IMR-90 (cell line): ENCODE measurements at regions not wholly inside any gene's neighbourhood (a gene's known extent, or its start where the extent isn't known, plus 50 kb on each side); places are given as distances from the start of the nearest gene placed in this dataset.

Experiments
- ATAC-seq: fragments of 200-7000 bp; cut with Tn5 transposase; 2 replicates; pipeline ENCODE4 v1.9.1; 2020; ENCODE audit warnings: low read depth, mild to moderate bottlenecking, moderate library complexity
- BruUV-seq: library from RNA; stranded (reverse); fragments of 400-500 nt; replicated peaks from 2 replicates; lab custom pipeline; 2021; lab: Mats Ljungman, UMichigan
- CTCF ChIA-PET: fragments of 300-600 bp; formaldehyde crosslinking; extraction: SDS; loops from one replicate; lab custom pipeline; 2021; ENCODE audit warnings: antibody characterized with exemption; lab: Yijun Ruan, JAX
- POLR2A ChIA-PET: fragments of 300-600 bp; sonication (Branson Sonifier 250); formaldehyde crosslinking; loops from one replicate; lab custom pipeline; 2022; ENCODE audit warnings: antibody characterized with exemption; ENCODE audit not compliant: unreplicated experiment; lab: Charles Lee
- DNase-seq: peaks from one replicate; pipeline ENCODE4 v3.0.0; 2013
- H2AFZ ChIP-seq: replicated peaks from 2 replicates; pipeline ENCODE3; 2013; ENCODE audit warnings: low read length, mild to moderate bottlenecking; ENCODE audit not compliant: poor library complexity
- H2AK5ac ChIP-seq: 2 replicates; pipeline ENCODE4 v1.6.1; 2013; ENCODE audit warnings: low read depth, low read length, inconsistent platforms
- H2AK9ac ChIP-seq: replicated peaks from 2 replicates; pipeline ENCODE3; 2013; ENCODE audit warnings: mild to moderate bottlenecking, low read depth, low read length, moderate library complexity; ENCODE audit not compliant: poor library complexity
- H2BK120ac ChIP-seq: 2 replicates; pipeline ENCODE4 v1.6.1; 2013; ENCODE audit warnings: low read depth, low read length, inconsistent platforms
- H2BK15ac ChIP-seq: 3 replicates; pipeline ENCODE4 v1.6.1; 2013; ENCODE audit warnings: low read depth, low read length, inconsistent platforms
- H2BK20ac ChIP-seq: 2 replicates; pipeline ENCODE4 v1.6.1; 2013; ENCODE audit warnings: low read depth, mild to moderate bottlenecking, inconsistent platforms, low read length, moderate library complexity
- H2BK5ac ChIP-seq: 2 replicates; pipeline ENCODE4 v1.6.1; 2013; ENCODE audit warnings: mild to moderate bottlenecking, low read depth, low read length, inconsistent platforms; ENCODE audit not compliant: poor library complexity, severe bottlenecking
- H3K14ac ChIP-seq: replicated peaks from 2 replicates; pipeline ENCODE4 v1.6.1; 2013; ENCODE audit warnings: low read depth, low read length, inconsistent platforms
- H3K18ac ChIP-seq: 2 replicates; pipeline ENCODE4 v1.6.1; 2013; ENCODE audit warnings: low read depth, low read length, control low read depth
- H3K23ac ChIP-seq: 2 replicates; pipeline ENCODE4 v1.6.1; 2013; ENCODE audit warnings: low read depth, low read length, inconsistent platforms
- H3K27ac ChIP-seq: 2 replicates; pipeline ENCODE4 v1.5.1; 2013; ENCODE audit warnings: mild to moderate bottlenecking, control low read depth, low read length; ENCODE audit not compliant: insufficient read depth
- H3K27me3 ChIP-seq: 2 replicates; pipeline ENCODE4 v1.6.1; 2013; ENCODE audit warnings: low read length; ENCODE audit not compliant: control insufficient read depth, insufficient read depth
- H3K36me3 ChIP-seq: 2 replicates; pipeline ENCODE4 v1.6.1; 2013; ENCODE audit warnings: low read length, mixed read lengths; ENCODE audit not compliant: control insufficient read depth, insufficient read depth
- H3K4ac ChIP-seq: 2 replicates; pipeline ENCODE4 v1.6.1; 2013; ENCODE audit warnings: low read depth, low read length, inconsistent platforms
- H3K4me1 ChIP-seq: 2 replicates; pipeline ENCODE4 v1.6.1; 2013; ENCODE audit warnings: low read length, mixed read lengths; ENCODE audit not compliant: control insufficient read depth, insufficient read depth
- H3K4me2 ChIP-seq: 2 replicates; pipeline ENCODE4 v1.6.1; 2013; ENCODE audit warnings: low read depth, mild to moderate bottlenecking, control low read depth, low read length, moderate library complexity
- H3K4me3 ChIP-seq: 2 replicates; pipeline ENCODE4 v1.5.1; 2013; ENCODE audit warnings: low read depth, mild to moderate bottlenecking, control low read depth, low read length, moderate library complexity; ENCODE audit not compliant: insufficient read depth
- H3K56ac ChIP-seq: 2 replicates; pipeline ENCODE4 v1.6.1; 2013; ENCODE audit warnings: low read length, inconsistent platforms; ENCODE audit not compliant: insufficient read depth; ENCODE audit errors: extremely low read depth
- H3K79me1 ChIP-seq, 2 experiments: 2 replicates each; pipeline ENCODE4 v1.6.1; 2013; ENCODE audit warnings: low read length in 2 of 2, inconsistent platforms in 1 of 2, low read depth in 1 of 2
- H3K9ac ChIP-seq: 2 replicates; pipeline ENCODE4 v1.6.1; 2013; ENCODE audit warnings: low read depth, low read length, control low read depth
- H3K9me1 ChIP-seq: 2 replicates; pipeline ENCODE4 v1.6.1; 2013; ENCODE audit warnings: low read length, inconsistent platforms; ENCODE audit not compliant: insufficient read depth
- H3K9me3 ChIP-seq: 2 replicates; pipeline ENCODE4 v1.6.1; 2013; ENCODE audit warnings: low read length; ENCODE audit not compliant: control insufficient read depth, insufficient read depth
- H4K20me1 ChIP-seq: 2 replicates; pipeline ENCODE4 v1.6.1; 2013; ENCODE audit warnings: low read length, inconsistent platforms; ENCODE audit not compliant: insufficient read depth
- H4K5ac ChIP-seq: 2 replicates; pipeline ENCODE4 v1.6.1; 2013; ENCODE audit warnings: mild to moderate bottlenecking, low read depth, low read length, control low read depth
- H4K8ac ChIP-seq, 2 experiments: 2 replicates each; pipeline ENCODE4 v1.6.1; 2013; ENCODE audit warnings: low read depth in 2 of 2, low read length in 2 of 2, control low read depth in 1 of 2, inconsistent platforms in 1 of 2
- H4K91ac ChIP-seq: 2 replicates; pipeline ENCODE4 v1.6.1; 2013; ENCODE audit warnings: low read depth, low read length, inconsistent platforms; ENCODE audit not compliant: insufficient read depth
- FOS ChIP-seq: fragments of 150-350 bp; IDR thresholded peaks from 2 replicates; pipeline ENCODE4 v1.6.1; 2016; ENCODE audit warnings: low read depth, low read length
- MXI1 ChIP-seq: IDR thresholded peaks from 2 replicates; pipeline ENCODE4 v1.6.1; 2012; ENCODE audit warnings: low read depth, mild to moderate bottlenecking, low read length, moderate library complexity, borderline replicate concordance
- RAD21 ChIP-seq: IDR thresholded peaks from 2 replicates; pipeline ENCODE4 v1.6.1; 2012; ENCODE audit warnings: low read length, improper control_type of control experiment
- RCOR1 ChIP-seq: IDR thresholded peaks from 2 replicates; pipeline ENCODE4 v1.6.1; 2012; ENCODE audit warnings: mild to moderate bottlenecking, low read length, improper control_type of control experiment; ENCODE audit not compliant: insufficient replicate concordance
- RFX5 ChIP-seq: IDR thresholded peaks from 2 replicates; pipeline ENCODE4 v1.8.0; 2012; ENCODE audit warnings: low read depth, mild to moderate bottlenecking, low read length, moderate library complexity
- dilution Hi-C: fragments of 300-500 bp; cut with HindIII; formaldehyde crosslinking; loops from one replicate; pipeline ENCODE4 v1.14.3; 2018; ENCODE audit warnings: low sequenced_read_pairs; ENCODE audit not compliant: unreplicated experiment
- in situ Hi-C: fragments of 300-500 bp; cut with MboI; formaldehyde crosslinking; loops from 3 replicates; pipeline ENCODE4 v1.14.3; 2019; ENCODE audit warnings: low sequenced_read_pairs, inconsistent platforms, mixed read lengths
- intact Hi-C: fragments of 100-400 bp; cut with micrococcal nuclease; formaldehyde crosslinking; loops from 2 replicates; pipeline ENCODE4 v1.10.0; 2022
- TF ChIP-seq, protein P1 (sequence below): fragments of 150-350 bp; IDR thresholded peaks from 2 replicates; pipeline ENCODE4 v1.6.1; 2017; ENCODE audit warnings: mild to moderate bottlenecking, antibody characterized with exemption, low read length, low read depth

DNA sequence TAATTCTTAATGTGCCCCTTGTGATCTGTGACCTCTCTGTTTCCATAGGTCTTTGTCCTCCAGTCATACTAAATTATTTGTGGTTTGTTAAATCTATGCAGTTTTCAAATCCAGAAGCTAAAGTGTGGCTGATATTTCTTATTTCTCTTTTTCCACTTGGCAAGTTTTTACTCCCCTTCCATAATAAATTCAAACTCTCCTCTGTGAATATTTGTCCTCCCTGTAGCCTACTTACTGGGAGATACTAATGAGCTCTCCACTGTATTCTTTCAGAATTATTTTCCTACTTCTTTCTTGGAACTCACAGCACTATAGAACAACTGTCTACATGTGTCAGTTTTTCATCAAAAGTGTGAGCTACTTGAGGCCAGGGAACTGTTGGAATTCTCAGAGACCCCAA, 430.8 kb upstream of the PTBP2 start:
- H4K8ac ChIP-seq = no peak overlapping the region
- H4K20me1 ChIP-seq = no peaks in the 10 kb centered on the region
- H2BK120ac ChIP-seq = no peak overlapping the region
- H2BK5ac ChIP-seq = no peak overlapping the region
- ChIA-PET CTCF (no interaction called here), POLR2A (no interaction called here)
- H3K56ac ChIP-seq = no peak overlapping the region
- no peak overlapping the region for H3K4me2 ChIP-seq
- DNase-seq (no peak), ATAC-seq (no peak)
- intact Hi-C loops (no loop called here), in situ Hi-C loops (no loop called here), dilution Hi-C loops (no loop called here)
- H3K9ac ChIP-seq = no peak overlapping the region
- no peak overlapping the region for H4K91ac ChIP-seq
- H3K14ac ChIP-seq = no peak overlapping the region
- TF ChIP-seq RFX5 (no peak), FOS (no peak), RAD21 (no peak), RCOR1 (no peak), MXI1 (no peak)
- TF ChIP-seq, protein P1, sequence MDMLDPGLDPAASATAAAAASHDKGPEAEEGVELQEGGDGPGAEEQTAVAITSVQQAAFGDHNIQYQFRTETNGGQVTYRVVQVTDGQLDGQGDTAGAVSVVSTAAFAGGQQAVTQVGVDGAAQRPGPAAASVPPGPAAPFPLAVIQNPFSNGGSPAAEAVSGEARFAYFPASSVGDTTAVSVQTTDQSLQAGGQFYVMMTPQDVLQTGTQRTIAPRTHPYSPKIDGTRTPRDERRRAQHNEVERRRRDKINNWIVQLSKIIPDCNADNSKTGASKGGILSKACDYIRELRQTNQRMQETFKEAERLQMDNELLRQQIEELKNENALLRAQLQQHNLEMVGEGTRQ = no peak
- H3K18ac ChIP-seq = no peak overlapping the region
- no peaks in the 10 kb centered on the region; the same call in 1 of the 2 replicates for H3K9me3 ChIP-seq
- no peaks in the 10 kb centered on the region for H3K79me1 ChIP-seq
- no peaks in the 10 kb centered on the region for H3K9me1 ChIP-seq
- H3K23ac ChIP-seq = no peak overlapping the region
- H2BK15ac ChIP-seq = no peak overlapping the region
- no peaks in the 10 kb centered on the region for H3K4me1 ChIP-seq
- no peak overlapping the region for H2AFZ ChIP-seq
- BruUV-seq = no TSS peak
- H2AK9ac ChIP-seq = no peak overlapping the region
- H3K27me3 ChIP-seq = no peaks in the 10 kb centered on the region
- no peak overlapping the region for H3K27ac ChIP-seq
- H3K4ac ChIP-seq = no peak overlapping the region
- H3K36me3 ChIP-seq = no peaks in the 10 kb centered on the region
- H2AK5ac ChIP-seq = no peak overlapping the region
- H2BK20ac ChIP-seq = no peak overlapping the region
- H4K5ac ChIP-seq = no peak overlapping the region
- H3K4me3 ChIP-seq = no peak overlapping the region
